HEK293 (cell line): ENCODE measurements at regions not wholly inside any gene's neighbourhood (a gene's known extent, or its start where the extent isn't known, plus 50 kb on each side); places are given as distances from the start of the nearest gene placed in this dataset.

Experiments
- CTCF ChIA-PET: fragments of 350-600 bp; formaldehyde crosslinking; extraction: SDS; loops from one replicate; lab custom pipeline; 2021; ENCODE audit warnings: antibody characterized with exemption; lab: Yijun Ruan, JAX
- POLR2A ChIA-PET: fragments of 300-600 bp; formaldehyde crosslinking; extraction: SDS; loops from one replicate; lab custom pipeline; 2020; ENCODE audit warnings: antibody characterized with exemption, inconsistent platforms; lab: Yijun Ruan, JAX
- H3K27ac ChIP-seq: fragments of 200-500 bp; sonication (Bioruptor generic); 2 replicates; pipeline ENCODE4 v1.5.1; 2014; ENCODE audit warnings: low read depth, low read length, control low read depth, inconsistent platforms; ENCODE audit errors: extremely low read depth
- H3K36me3 ChIP-seq, 2 experiments: fragments of 200-500 bp in 1 of 2; sonication (Bioruptor generic) in 1 of 2; 1 replicate in 1 of 2; 2 replicates in 1 of 2; pipeline ENCODE4 v1.5.1; 2014 to 2017; ENCODE audit warnings: inconsistent platforms in 2 of 2, low read length in 2 of 2; ENCODE audit not compliant: control insufficient read depth in 2 of 2, insufficient read depth in 1 of 2
- H3K4me1 ChIP-seq: fragments of 200-500 bp; sonication (Bioruptor generic); 2 replicates; pipeline ENCODE4 v1.5.1; 2014; ENCODE audit warnings: mild to moderate bottlenecking, low read length, inconsistent platforms; ENCODE audit not compliant: control insufficient read depth, insufficient read depth
- H3K4me3 ChIP-seq: 2 replicates; pipeline ENCODE4 v1.5.1; 2011; ENCODE audit warnings: low read depth, mild to moderate bottlenecking, control low read depth, low read length, moderate library complexity
- H3K9me3 ChIP-seq: fragments of 200-500 bp; sonication (Bioruptor generic); 2 replicates; pipeline ENCODE4 v1.5.1; 2014; ENCODE audit warnings: low read depth, low read length, inconsistent platforms; ENCODE audit not compliant: control insufficient read depth, insufficient read depth
- GLI2 ChIP-seq: fragments of 450-650 bp; formaldehyde crosslinking; IDR thresholded peaks from 2 replicates; pipeline ENCODE4; 2017; ENCODE audit warnings: missing biosample characterization, missing genetic modification characterization, low read depth, borderline replicate concordance
- GLIS1 ChIP-seq: fragments of 450-650 bp; formaldehyde crosslinking; IDR thresholded peaks from 2 replicates; pipeline ENCODE4 v1.5.1; 2016; ENCODE audit warnings: missing biosample characterization, missing genetic modification characterization
- MEIS1 ChIP-seq: sonication (generic); formaldehyde crosslinking; IDR thresholded peaks from 2 replicates; pipeline ENCODE4 v1.8.1; 2022; ENCODE audit warnings: missing genetic modification reagents, mild to moderate bottlenecking, borderline replicate concordance
- RBAK ChIP-seq: fragments of 450-650 bp; formaldehyde crosslinking; IDR thresholded peaks from 2 replicates; pipeline ENCODE4 v1.5.1; 2016; ENCODE audit warnings: missing biosample characterization, missing genetic modification characterization
- SETDB1 ChIP-seq: IDR thresholded peaks from one replicate; pipeline ENCODE4 v1.6.1; 2017; ENCODE audit warnings: mild to moderate bottlenecking, low read length, moderate library complexity, mixed read lengths; ENCODE audit not compliant: insufficient read length
- ZFP3 ChIP-seq: fragments of 450-650 bp; formaldehyde crosslinking; IDR thresholded peaks from 2 replicates; pipeline ENCODE4 v1.5.1; 2016; ENCODE audit warnings: low read depth, missing biosample characterization, missing genetic modification characterization
- ZFP41 ChIP-seq: fragments of 450-650 bp; formaldehyde crosslinking; IDR thresholded peaks from 2 replicates; pipeline ENCODE4 v1.5.1; 2016; ENCODE audit warnings: missing biosample characterization, missing genetic modification characterization, borderline replicate concordance
- ZNF133 ChIP-seq: fragments of 450-650 bp; formaldehyde crosslinking; IDR thresholded peaks from 2 replicates; pipeline ENCODE4 v1.5.1; 2016; ENCODE audit warnings: missing biosample characterization, missing genetic modification characterization
- ZNF155 ChIP-seq: fragments of 450-650 bp; formaldehyde crosslinking; IDR thresholded peaks from 2 replicates; pipeline ENCODE4 v1.5.1; 2016; ENCODE audit warnings: missing biosample characterization, missing genetic modification characterization
- ZNF169 ChIP-seq: fragments of 450-650 bp; formaldehyde crosslinking; IDR thresholded peaks from 2 replicates; pipeline ENCODE4 v1.5.1; 2016; ENCODE audit warnings: missing biosample characterization, missing genetic modification characterization
- ZNF214 ChIP-seq: fragments of 450-650 bp; formaldehyde crosslinking; IDR thresholded peaks from 2 replicates; pipeline ENCODE4 v1.5.1; 2017; ENCODE audit warnings: missing biosample characterization, mild to moderate bottlenecking, missing genetic modification characterization, borderline replicate concordance
- ZNF223 ChIP-seq: fragments of 450-650 bp; formaldehyde crosslinking; IDR thresholded peaks from 2 replicates; pipeline ENCODE4 v1.5.1; 2016; ENCODE audit warnings: missing biosample characterization, missing genetic modification characterization
- ZNF248 ChIP-seq: fragments of 450-650 bp; formaldehyde crosslinking; IDR thresholded peaks from 2 replicates; pipeline ENCODE4 v1.5.1; 2017; ENCODE audit warnings: missing biosample characterization, missing genetic modification characterization
- ZNF510 ChIP-seq: fragments of 450-650 bp; formaldehyde crosslinking; IDR thresholded peaks from 2 replicates; pipeline ENCODE4 v1.5.1; 2018; ENCODE audit warnings: mild to moderate bottlenecking, missing genetic modification characterization, missing biosample characterization; ENCODE audit not compliant: insufficient replicate concordance
- ZNF521 ChIP-seq: fragments of 450-650 bp; formaldehyde crosslinking; IDR thresholded peaks from 2 replicates; pipeline ENCODE4 v1.5.1; 2017; ENCODE audit warnings: missing biosample characterization, mild to moderate bottlenecking, missing genetic modification characterization
- ZNF600 ChIP-seq: fragments of 450-650 bp; formaldehyde crosslinking; IDR thresholded peaks from 2 replicates; pipeline ENCODE4 v1.5.1; 2016; ENCODE audit warnings: missing biosample characterization, missing genetic modification characterization
- ZNF670 ChIP-seq: fragments of 450-650 bp; formaldehyde crosslinking; IDR thresholded peaks from 2 replicates; pipeline ENCODE4 v1.5.1; 2016; ENCODE audit warnings: missing biosample characterization, missing genetic modification characterization, low read depth
- ZNF701 ChIP-seq: fragments of 450-650 bp; formaldehyde crosslinking; IDR thresholded peaks from 2 replicates; pipeline ENCODE4 v1.5.1; 2016; ENCODE audit warnings: missing biosample characterization, missing genetic modification characterization
- ZNF707 ChIP-seq: fragments of 450-650 bp; formaldehyde crosslinking; IDR thresholded peaks from 2 replicates; pipeline ENCODE4 v1.5.1; 2016; ENCODE audit warnings: missing biosample characterization, missing genetic modification characterization
- ZNF830 ChIP-seq: fragments of 450-650 bp; IDR thresholded peaks from 2 replicates; pipeline ENCODE4 v1.5.0; 2018; ENCODE audit warnings: missing biosample characterization, missing genetic modification characterization, low read depth, mild to moderate bottlenecking, moderate library complexity
- ZSCAN23 ChIP-seq: fragments of 450-650 bp; formaldehyde crosslinking; IDR thresholded peaks from 2 replicates; pipeline ENCODE4 v1.5.1; 2016; ENCODE audit warnings: missing biosample characterization, missing genetic modification characterization
- TF ChIP-seq, protein P1 (sequence below): fragments of 450-650 bp; formaldehyde crosslinking; IDR thresholded peaks from 2 replicates; pipeline ENCODE4 v1.5.1; 2016; ENCODE audit warnings: missing biosample characterization, missing genetic modification characterization
- TF ChIP-seq, protein P2 (sequence below): fragments of 450-650 bp; formaldehyde crosslinking; IDR thresholded peaks from 2 replicates; pipeline ENCODE4 v1.5.1; 2016; ENCODE audit warnings: missing biosample characterization, missing genetic modification characterization
- TF ChIP-seq, protein P3 (sequence below): fragments of 450-650 bp; formaldehyde crosslinking; IDR thresholded peaks from 2 replicates; pipeline ENCODE4 v1.5.1; 2016; ENCODE audit warnings: missing biosample characterization, missing genetic modification characterization
- TF ChIP-seq, protein P4 (sequence below): fragments of 450-650 bp; formaldehyde crosslinking; IDR thresholded peaks from 2 replicates; pipeline ENCODE4 v1.5.1; 2016; ENCODE audit warnings: missing biosample characterization, missing genetic modification characterization
- TF ChIP-seq, protein P5 (sequence below): sonication (generic); formaldehyde crosslinking; IDR thresholded peaks from 2 replicates; pipeline ENCODE4 v1.8.1; 2022; ENCODE audit warnings: mild to moderate bottlenecking, moderate library complexity, missing genetic modification reagents

DNA sequence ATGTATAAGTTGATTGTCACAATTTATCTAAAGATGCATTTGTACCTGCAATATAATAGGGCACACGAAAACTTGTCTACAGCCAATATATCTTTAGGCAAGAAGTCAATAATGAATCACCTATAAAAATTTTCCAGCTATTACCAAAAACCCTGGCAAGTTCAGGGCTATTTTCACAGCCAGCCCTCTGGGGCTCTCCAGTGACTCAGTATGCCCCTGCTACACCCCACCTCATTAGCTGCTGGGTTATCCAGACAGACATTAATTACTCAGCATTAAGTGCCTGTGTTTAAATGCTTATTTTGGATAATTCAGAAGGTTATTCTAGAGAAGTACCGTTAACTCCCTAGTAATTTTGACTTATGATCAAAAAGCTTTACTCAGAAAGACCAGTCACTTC lies 220.2 kb downstream of the TBX15 start (continued):
- TF ChIP-seq, protein P1, sequence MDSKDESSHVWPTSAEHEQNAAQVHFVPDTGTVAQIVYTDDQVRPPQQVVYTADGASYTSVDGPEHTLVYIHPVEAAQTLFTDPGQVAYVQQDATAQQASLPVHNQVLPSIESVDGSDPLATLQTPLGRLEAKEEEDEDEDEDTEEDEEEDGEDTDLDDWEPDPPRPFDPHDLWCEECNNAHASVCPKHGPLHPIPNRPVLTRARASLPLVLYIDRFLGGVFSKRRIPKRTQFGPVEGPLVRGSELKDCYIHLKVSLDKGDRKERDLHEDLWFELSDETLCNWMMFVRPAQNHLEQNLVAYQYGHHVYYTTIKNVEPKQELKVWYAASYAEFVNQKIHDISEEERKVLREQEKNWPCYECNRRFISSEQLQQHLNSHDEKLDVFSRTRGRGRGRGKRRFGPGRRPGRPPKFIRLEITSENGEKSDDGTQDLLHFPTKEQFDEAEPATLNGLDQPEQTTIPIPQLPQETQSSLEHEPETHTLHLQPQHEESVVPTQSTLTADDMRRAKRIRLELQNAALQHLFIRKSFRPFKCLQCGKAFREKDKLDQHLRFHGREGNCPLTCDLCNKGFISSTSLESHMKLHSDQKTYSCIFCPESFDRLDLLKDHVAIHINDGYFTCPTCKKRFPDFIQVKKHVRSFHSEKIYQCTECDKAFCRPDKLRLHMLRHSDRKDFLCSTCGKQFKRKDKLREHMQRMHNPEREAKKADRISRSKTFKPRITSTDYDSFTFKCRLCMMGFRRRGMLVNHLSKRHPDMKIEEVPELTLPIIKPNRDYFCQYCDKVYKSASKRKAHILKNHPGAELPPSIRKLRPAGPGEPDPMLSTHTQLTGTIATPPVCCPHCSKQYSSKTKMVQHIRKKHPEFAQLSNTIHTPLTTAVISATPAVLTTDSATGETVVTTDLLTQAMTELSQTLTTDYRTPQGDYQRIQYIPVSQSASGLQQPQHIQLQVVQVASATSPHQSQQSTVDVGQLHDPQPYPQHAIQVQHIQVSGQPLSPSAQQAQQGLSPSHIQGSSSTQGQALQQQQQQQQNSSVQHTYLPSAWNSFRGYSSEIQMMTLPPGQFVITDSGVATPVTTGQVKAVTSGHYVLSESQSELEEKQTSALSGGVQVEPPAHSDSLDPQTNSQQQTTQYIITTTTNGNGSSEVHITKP (tag by site-specific recombination) = no peak
- TF ChIP-seq MEIS1 = no peak
- no peak for TF ChIP-seq SETDB1

DNA sequence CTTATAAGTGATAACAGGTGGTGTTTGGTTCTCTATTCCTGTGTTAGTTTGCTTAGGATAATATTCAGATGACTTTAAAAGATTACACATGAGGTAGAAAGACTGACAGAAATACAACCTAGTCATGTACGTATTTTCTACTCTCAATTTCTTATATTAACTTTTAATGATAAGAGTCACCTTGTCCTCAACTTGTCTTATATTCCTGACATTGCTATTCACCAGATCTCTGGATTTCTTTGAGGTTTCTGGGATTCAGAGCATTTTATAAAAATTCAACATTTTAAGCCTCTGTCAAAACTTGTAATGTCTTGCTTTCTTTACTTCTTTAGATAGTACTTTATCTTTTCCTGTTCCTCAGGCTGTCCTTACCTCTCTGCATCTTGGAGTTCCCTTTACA lies 234.2 kb downstream of the TBX15 start:
- TF ChIP-seq, protein P2, sequence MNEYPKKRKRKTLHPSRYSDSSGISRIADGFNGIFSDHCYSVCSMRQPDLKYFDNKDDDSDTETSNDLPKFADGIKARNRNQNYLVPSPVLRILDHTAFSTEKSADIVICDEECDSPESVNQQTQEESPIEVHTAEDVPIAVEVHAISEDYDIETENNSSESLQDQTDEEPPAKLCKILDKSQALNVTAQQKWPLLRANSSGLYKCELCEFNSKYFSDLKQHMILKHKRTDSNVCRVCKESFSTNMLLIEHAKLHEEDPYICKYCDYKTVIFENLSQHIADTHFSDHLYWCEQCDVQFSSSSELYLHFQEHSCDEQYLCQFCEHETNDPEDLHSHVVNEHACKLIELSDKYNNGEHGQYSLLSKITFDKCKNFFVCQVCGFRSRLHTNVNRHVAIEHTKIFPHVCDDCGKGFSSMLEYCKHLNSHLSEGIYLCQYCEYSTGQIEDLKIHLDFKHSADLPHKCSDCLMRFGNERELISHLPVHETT (tag by site-specific recombination) = no peak
- TF ChIP-seq ZFP41 (tag by site-specific recombination) (no peak), ZNF521 (tag by site-specific recombination) (no peak), SETDB1 (no peak), ZNF707 (no peak), ZNF133 (tag by site-specific recombination) (no peak), ZNF169 (no peak), ZNF223 (tag by site-specific recombination) (no peak), ZNF248 (tag by site-specific recombination) (no peak), ZSCAN23 (tag by site-specific recombination) (no peak), ZNF701 (tag by site-specific recombination) (no peak), ZNF155 (no peak)
- TF ChIP-seq, protein P3, sequence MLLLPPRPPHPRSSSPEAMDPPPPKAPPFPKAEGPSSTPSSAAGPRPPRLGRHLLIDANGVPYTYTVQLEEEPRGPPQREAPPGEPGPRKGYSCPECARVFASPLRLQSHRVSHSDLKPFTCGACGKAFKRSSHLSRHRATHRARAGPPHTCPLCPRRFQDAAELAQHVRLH = no peak
- TF ChIP-seq, protein P4, sequence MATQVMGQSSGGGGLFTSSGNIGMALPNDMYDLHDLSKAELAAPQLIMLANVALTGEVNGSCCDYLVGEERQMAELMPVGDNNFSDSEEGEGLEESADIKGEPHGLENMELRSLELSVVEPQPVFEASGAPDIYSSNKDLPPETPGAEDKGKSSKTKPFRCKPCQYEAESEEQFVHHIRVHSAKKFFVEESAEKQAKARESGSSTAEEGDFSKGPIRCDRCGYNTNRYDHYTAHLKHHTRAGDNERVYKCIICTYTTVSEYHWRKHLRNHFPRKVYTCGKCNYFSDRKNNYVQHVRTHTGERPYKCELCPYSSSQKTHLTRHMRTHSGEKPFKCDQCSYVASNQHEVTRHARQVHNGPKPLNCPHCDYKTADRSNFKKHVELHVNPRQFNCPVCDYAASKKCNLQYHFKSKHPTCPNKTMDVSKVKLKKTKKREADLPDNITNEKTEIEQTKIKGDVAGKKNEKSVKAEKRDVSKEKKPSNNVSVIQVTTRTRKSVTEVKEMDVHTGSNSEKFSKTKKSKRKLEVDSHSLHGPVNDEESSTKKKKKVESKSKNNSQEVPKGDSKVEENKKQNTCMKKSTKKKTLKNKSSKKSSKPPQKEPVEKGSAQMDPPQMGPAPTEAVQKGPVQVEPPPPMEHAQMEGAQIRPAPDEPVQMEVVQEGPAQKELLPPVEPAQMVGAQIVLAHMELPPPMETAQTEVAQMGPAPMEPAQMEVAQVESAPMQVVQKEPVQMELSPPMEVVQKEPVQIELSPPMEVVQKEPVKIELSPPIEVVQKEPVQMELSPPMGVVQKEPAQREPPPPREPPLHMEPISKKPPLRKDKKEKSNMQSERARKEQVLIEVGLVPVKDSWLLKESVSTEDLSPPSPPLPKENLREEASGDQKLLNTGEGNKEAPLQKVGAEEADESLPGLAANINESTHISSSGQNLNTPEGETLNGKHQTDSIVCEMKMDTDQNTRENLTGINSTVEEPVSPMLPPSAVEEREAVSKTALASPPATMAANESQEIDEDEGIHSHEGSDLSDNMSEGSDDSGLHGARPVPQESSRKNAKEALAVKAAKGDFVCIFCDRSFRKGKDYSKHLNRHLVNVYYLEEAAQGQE (tag by site-specific recombination) = no peak
- CTCF ChIA-PET = no interaction called here
- POLR2A ChIA-PET = no interaction called here
- Histone ChIP-seq H3K36me3 (no peaks in the 10 kb centered on the region), H3K4me3 (no peak overlapping the region), H3K27ac (no peak overlapping the region), H3K9me3 (no peaks in the 10 kb centered on the region), H3K4me1 (no peaks in the 10 kb centered on the region)

DNA sequence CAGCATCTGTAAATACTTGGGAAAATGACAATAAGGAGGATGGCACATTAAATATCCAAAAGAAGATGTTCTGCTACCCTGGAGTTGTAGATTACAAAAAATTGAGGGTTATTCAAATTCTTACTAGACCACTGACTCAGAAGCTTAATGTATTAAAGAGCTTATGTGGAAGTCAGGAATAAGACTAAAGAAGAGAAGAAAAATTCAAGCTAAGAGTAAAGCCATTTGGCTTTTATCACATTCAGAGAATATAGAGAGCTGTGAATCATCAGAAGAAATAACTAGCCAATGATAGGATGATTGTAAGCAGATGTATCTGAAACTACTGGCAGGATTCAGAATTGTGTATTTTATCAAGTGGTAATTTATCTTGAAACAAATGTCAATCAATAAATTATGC lies 237.0 kb downstream of the TBX15 start:
- CTCF ChIA-PET = no interaction called here
- no peak overlapping the region for H3K4me3 ChIP-seq
- no peaks in the 10 kb centered on the region for H3K9me3 ChIP-seq
- H3K36me3 ChIP-seq = no peaks in the 10 kb centered on the region
- POLR2A ChIA-PET = no interaction called here
- H3K27ac ChIP-seq = no peak overlapping the region
- no peaks in the 10 kb centered on the region for H3K4me1 ChIP-seq
- TF ChIP-seq ZNF670 (tag by site-specific recombination) = no peak
- no peak for TF ChIP-seq ZNF214 (tag by site-specific recombination)
- TF ChIP-seq ZNF830 = no peak
- no peak for TF ChIP-seq GLI2
- TF ChIP-seq GLIS1 = no peak
- TF ChIP-seq, protein P5, sequence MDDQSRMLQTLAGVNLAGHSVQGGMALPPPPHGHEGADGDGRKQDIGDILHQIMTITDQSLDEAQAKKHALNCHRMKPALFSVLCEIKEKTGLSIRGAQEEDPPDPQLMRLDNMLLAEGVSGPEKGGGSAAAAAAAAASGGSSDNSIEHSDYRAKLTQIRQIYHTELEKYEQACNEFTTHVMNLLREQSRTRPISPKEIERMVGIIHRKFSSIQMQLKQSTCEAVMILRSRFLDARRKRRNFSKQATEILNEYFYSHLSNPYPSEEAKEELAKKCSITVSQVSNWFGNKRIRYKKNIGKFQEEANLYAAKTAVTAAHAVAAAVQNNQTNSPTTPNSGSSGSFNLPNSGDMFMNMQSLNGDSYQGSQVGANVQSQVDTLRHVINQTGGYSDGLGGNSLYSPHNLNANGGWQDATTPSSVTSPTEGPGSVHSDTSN = no peak
- TF ChIP-seq RBAK (tag by site-specific recombination) = no peak
- TF ChIP-seq ZFP3 = no peak
- TF ChIP-seq ZNF600 (tag by site-specific recombination) = no peak
- TF ChIP-seq ZNF510 = no peak
